IgD-negative memory B cell (primary cell): ENCODE measurements at regions not wholly inside any gene's neighbourhood (a gene's known extent, or its start where the extent isn't known, plus 50 kb on each side); places are given as distances from the start of the nearest gene placed in this dataset.

Experiments used
- H3K27ac Mint-ChIP-seq, 3 donors: one replicate each; pipeline ENCODE4 v1.8.0; 2020 to 2022; ENCODE audit warnings: mild to moderate bottlenecking in 3 of 3, mixed read lengths in 3 of 3, moderate library complexity in 1 of 3
- H3K27me3 Mint-ChIP-seq: one replicate; pipeline ENCODE4 v1.8.0; 2021; ENCODE audit warnings: mixed read lengths
- H3K36me3 Mint-ChIP-seq: one replicate; pipeline ENCODE4 v1.8.0; 2020; ENCODE audit warnings: mild to moderate bottlenecking, mixed read lengths
- H3K4me1 Mint-ChIP-seq, 3 donors: one replicate each; pipeline ENCODE4 v1.8.0; 2020 to 2022; ENCODE audit warnings: mixed read lengths in 3 of 3, mild to moderate bottlenecking in 1 of 3
- H3K4me3 Mint-ChIP-seq, 4 donors: one replicate each; pipeline ENCODE4 v1.8.0; 2020 to 2022; ENCODE audit warnings: mild to moderate bottlenecking in 4 of 4, mixed read lengths in 4 of 4, moderate library complexity in 3 of 4
- H3K9me3 Mint-ChIP-seq, 3 donors: one replicate each; pipeline ENCODE4 v1.8.0; 2020 to 2021; ENCODE audit warnings: mixed read lengths in 3 of 3, mild to moderate bottlenecking in 1 of 3

- H3K4me1 Mint-ChIP-seq = no peaks in the 10 kb centered on the region
- H3K27me3 Mint-ChIP-seq = no peaks in the 10 kb centered on the region
- no peak overlapping the region for H3K27ac Mint-ChIP-seq
- peaks cover 0 to 5% (median 3%) of the 10 kb centered on the region in 3 donors for H3K9me3 Mint-ChIP-seq
- no peak overlapping the region for H3K4me3 Mint-ChIP-seq
- peaks cover 2% of the 10 kb centered on the region for H3K36me3 Mint-ChIP-seq
Measured at GRCh38 chr18:28690100-28690499, 513.2 kb upstream of the CDH2 start.

DNA sequence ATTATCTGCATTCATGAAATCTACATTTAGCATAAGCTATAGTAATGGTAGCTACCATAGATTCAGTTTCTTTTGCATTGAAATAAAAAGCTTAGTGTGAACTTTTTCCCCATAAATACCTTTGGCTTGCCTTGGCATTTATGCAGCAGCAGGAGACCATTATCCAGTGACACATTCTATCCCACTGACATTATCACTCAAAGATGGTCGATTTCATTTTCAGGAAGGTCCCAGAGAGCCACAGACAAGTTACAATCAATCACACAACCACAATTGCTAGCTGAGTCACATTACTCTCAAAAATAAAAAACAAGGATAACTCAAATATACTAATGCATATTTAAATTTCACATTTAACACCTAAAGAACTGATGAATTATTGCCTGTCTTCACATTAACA, 512.7 kb upstream of the CDH2 start:
- no peak overlapping the region for H3K4me3 Mint-ChIP-seq
- H3K9me3 Mint-ChIP-seq = peaks cover under 1 to 5% (median 3%) of the 10 kb centered on the region in 3 donors
- H3K36me3 Mint-ChIP-seq = peaks cover 2% of the 10 kb centered on the region
- no peaks in the 10 kb centered on the region for H3K27me3 Mint-ChIP-seq
- H3K27ac Mint-ChIP-seq = no peak overlapping the region
- no peaks in the 10 kb centered on the region for H3K4me1 Mint-ChIP-seq

- Mint-ChIP-seq H3K4me3 (no peak overlapping the region), H3K36me3 (no peaks in the 10 kb centered on the region), H3K4me1 (no peaks in the 10 kb centered on the region), H3K27ac (peak overlapping the region in 1 of 3 donors; percentile 9), H3K27me3 (no peaks in the 10 kb centered on the region), H3K9me3 (peaks cover 0 to 6% (median 3%) of the 10 kb centered on the region in 3 donors)
Measured at GRCh38 chr18:28684746-28685355, 507.9 kb upstream of the CDH2 start.

DNA sequence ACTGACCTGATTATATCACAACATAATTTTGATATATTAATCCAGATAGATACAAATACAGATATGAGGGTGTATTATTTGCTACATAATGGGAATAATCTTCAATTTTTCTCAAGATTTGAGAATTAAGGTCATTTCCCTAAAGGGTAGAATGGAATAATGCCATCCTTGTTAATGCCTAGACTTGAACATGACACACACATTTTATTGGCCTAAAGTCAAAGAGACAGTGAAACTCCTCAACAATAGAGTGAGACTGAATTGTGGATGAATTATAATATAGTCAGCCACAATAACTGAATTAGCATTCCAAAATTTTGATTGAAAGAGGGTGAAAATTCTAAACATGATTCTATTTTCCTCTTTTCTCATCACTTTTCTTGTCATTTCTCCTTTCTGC, 506.0 kb upstream of the CDH2 start:
- Mint-ChIP-seq H3K27ac (no peak overlapping the region), H3K36me3 (no peaks in the 10 kb centered on the region), H3K4me1 (peaks cover 0 to 1% (median 0%) of the 10 kb centered on the region in 3 donors)

DNA sequence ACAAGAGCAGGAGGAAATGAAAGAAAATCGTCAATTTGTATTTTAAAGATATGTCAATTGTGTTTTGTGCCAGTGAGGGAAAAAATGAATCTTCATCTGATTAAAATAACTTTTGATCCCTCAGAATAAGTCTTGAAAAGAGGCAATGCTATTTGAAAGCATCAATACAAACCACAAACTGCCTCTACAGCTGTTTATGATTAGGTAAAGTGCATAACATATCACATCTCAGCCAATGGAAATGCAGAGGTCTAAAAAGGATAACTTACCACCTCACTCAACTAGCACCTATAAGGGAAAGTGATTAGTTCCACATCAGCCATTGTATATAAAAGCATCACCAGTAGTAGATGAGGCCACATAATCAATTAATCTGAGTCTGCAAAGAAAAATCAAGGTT, 492.2 kb upstream of the CDH2 start:
- H3K27me3 Mint-ChIP-seq = no peaks in the 10 kb centered on the region
- H3K9me3 Mint-ChIP-seq = peaks cover 2 to 11% (median 6%) of the 10 kb centered on the region in 3 donors
- no peak overlapping the region for H3K27ac Mint-ChIP-seq

More for the DNA sequence above, 506.0 kb upstream of the CDH2 start:
- H3K27me3 Mint-ChIP-seq = no peaks in the 10 kb centered on the region
- no peak overlapping the region for H3K4me3 Mint-ChIP-seq
- peaks cover 2 to 9% (median 3%) of the 10 kb centered on the region in 3 donors for H3K9me3 Mint-ChIP-seq

GRCh38 chr18:28666216-28666615, 489.3 kb upstream of the CDH2 start:
- Mint-ChIP-seq H3K4me1 (no peaks in the 10 kb centered on the region), H3K4me3 (no peak overlapping the region)

More for the DNA sequence above, 492.2 kb upstream of the CDH2 start:
- H3K4me1 Mint-ChIP-seq = no peaks in the 10 kb centered on the region
- H3K36me3 Mint-ChIP-seq = no peaks in the 10 kb centered on the region
- H3K4me3 Mint-ChIP-seq = no peak overlapping the region

GRCh38 chr18:28657961-28658360, 481.0 kb upstream of the CDH2 start:
- Mint-ChIP-seq H3K27me3 (no peaks in the 10 kb centered on the region), H3K4me1 (no peaks in the 10 kb centered on the region), H3K4me3 (no peak overlapping the region), H3K36me3 (no peaks in the 10 kb centered on the region), H3K27ac (no peak overlapping the region), H3K9me3 (peaks cover 5 to 11% (median 6%) of the 10 kb centered on the region in 3 donors)

More at GRCh38 chr18:28666216-28666615, 489.3 kb upstream of the CDH2 start:
- H3K27me3 Mint-ChIP-seq = no peaks in the 10 kb centered on the region
- peaks cover 0 to 11% (median 6%) of the 10 kb centered on the region in 3 donors for H3K9me3 Mint-ChIP-seq
- no peaks in the 10 kb centered on the region for H3K36me3 Mint-ChIP-seq
- no peak overlapping the region for H3K27ac Mint-ChIP-seq

GRCh38 chr18:28652654-28653053, 475.7 kb upstream of the CDH2 start:
- Mint-ChIP-seq H3K27ac (no peak overlapping the region), H3K9me3 (peaks cover 6 to 16% (median 7%) of the 10 kb centered on the region in 3 donors), H3K4me1 (no peaks in the 10 kb centered on the region), H3K27me3 (no peaks in the 10 kb centered on the region), H3K4me3 (no peak overlapping the region), H3K36me3 (no peaks in the 10 kb centered on the region)

GRCh38 chr18:28651298-28651697, 474.4 kb upstream of the CDH2 start:
- no peak overlapping the region for H3K27ac Mint-ChIP-seq
- H3K9me3 Mint-ChIP-seq = peaks cover 6 to 16% (median 7%) of the 10 kb centered on the region in 3 donors
- H3K36me3 Mint-ChIP-seq = no peaks in the 10 kb centered on the region
- H3K4me3 Mint-ChIP-seq = no peak overlapping the region
- H3K4me1 Mint-ChIP-seq = no peaks in the 10 kb centered on the region
- H3K27me3 Mint-ChIP-seq = no peaks in the 10 kb centered on the region

DNA sequence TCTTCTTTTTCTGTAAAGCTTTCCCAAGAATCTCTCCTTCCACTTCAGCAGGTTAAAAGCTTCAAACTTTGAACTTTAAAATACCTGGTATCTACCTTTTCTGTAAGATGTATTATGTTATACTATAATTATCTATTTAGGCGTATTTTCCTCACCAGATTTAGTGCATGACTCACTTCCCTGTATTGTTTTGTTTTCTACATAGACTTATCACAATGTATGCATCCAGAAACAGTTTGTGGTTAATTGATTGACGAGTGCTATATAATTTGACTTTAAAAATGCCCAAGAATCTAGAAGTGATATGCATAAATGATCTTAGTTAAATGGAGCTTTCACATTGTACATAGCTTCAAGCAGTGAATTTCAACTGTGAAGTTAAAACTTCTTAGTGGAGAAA, 473.9 kb upstream of the CDH2 start:
- Mint-ChIP-seq H3K4me1 (no peaks in the 10 kb centered on the region), H3K9me3 (peaks cover 6 to 16% (median 7%) of the 10 kb centered on the region in 3 donors), H3K4me3 (no peak overlapping the region), H3K36me3 (no peaks in the 10 kb centered on the region), H3K27me3 (no peaks in the 10 kb centered on the region), H3K27ac (no peak overlapping the region)

- no peak overlapping the region for H3K27ac Mint-ChIP-seq
- no peaks in the 10 kb centered on the region for H3K36me3 Mint-ChIP-seq
- H3K4me1 Mint-ChIP-seq = no peaks in the 10 kb centered on the region
- no peak overlapping the region for H3K4me3 Mint-ChIP-seq
- H3K27me3 Mint-ChIP-seq = no peaks in the 10 kb centered on the region
- H3K9me3 Mint-ChIP-seq = peaks cover 5 to 16% (median 8%) of the 10 kb centered on the region in 3 donors
Measured at GRCh38 chr18:28647961-28648360, 471.0 kb upstream of the CDH2 start.

- H3K36me3 Mint-ChIP-seq = peaks cover 2% of the 10 kb centered on the region
- H3K9me3 Mint-ChIP-seq = peaks cover 2 to 36% (median 9%) of the 10 kb centered on the region in 3 donors
- H3K27ac Mint-ChIP-seq = no peak overlapping the region
- peak overlapping the region in 1 of 4 donors; percentile 6 for H3K4me3 Mint-ChIP-seq
- H3K4me1 Mint-ChIP-seq = peaks cover 0 to 2% (median 0%) of the 10 kb centered on the region in 3 donors
- no peaks in the 10 kb centered on the region for H3K27me3 Mint-ChIP-seq
Measured at GRCh38 chr18:28637897-28638296, 461.0 kb upstream of the CDH2 start.

DNA sequence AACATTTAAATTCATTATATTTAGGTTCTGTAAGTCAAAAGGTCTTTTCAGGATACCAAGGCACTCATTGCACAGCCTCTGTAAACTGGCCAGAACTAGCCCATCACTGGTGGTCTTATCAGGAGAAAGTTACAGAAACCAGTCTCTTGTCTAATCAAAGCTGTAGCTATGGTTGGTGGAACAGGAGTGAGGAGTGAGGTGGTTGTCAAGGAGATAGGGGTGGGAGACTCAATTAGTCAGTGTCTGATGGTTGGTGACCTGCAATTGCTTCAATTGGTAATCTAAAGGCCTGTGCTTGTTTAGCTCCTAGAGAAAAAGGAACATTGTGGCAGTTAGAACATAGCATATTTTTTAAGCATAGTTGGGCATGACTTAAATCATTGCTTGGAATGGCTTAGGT, 458.6 kb upstream of the CDH2 start:
- Mint-ChIP-seq H3K27me3 (no peaks in the 10 kb centered on the region), H3K27ac (no peak overlapping the region), H3K9me3 (peaks cover 2 to 51% (median 9%) of the 10 kb centered on the region in 3 donors), H3K4me1 (no peaks in the 10 kb centered on the region), H3K36me3 (peaks cover 2% of the 10 kb centered on the region), H3K4me3 (no peak overlapping the region)

GRCh38 chr18:28626756-28627155, 449.8 kb upstream of the CDH2 start:
- H3K4me3 Mint-ChIP-seq = no peak overlapping the region

GRCh38 chr18:28607991-28608390, 431.1 kb upstream of the CDH2 start:
- Mint-ChIP-seq H3K36me3 (peaks cover 2% of the 10 kb centered on the region), H3K27ac (no peak overlapping the region), H3K4me1 (no peaks in the 10 kb centered on the region), H3K4me3 (no peak overlapping the region), H3K9me3 (peaks cover 0 to 19% (median 0%) of the 10 kb centered on the region in 3 donors), H3K27me3 (no peaks in the 10 kb centered on the region)

More at GRCh38 chr18:28626756-28627155, 449.8 kb upstream of the CDH2 start:
- H3K9me3 Mint-ChIP-seq = peaks cover 0 to 16% (median 3%) of the 10 kb centered on the region in 3 donors
- no peak overlapping the region for H3K27ac Mint-ChIP-seq
- no peaks in the 10 kb centered on the region for H3K4me1 Mint-ChIP-seq
- no peaks in the 10 kb centered on the region for H3K36me3 Mint-ChIP-seq
- H3K27me3 Mint-ChIP-seq = no peaks in the 10 kb centered on the region

GRCh38 chr18:28606686-28607085, 429.8 kb upstream of the CDH2 start:
- peaks cover 0 to 22% (median 0%) of the 10 kb centered on the region in 3 donors for H3K9me3 Mint-ChIP-seq
- peaks cover 2% of the 10 kb centered on the region for H3K36me3 Mint-ChIP-seq
- no peaks in the 10 kb centered on the region for H3K27me3 Mint-ChIP-seq
- H3K4me1 Mint-ChIP-seq = no peaks in the 10 kb centered on the region
- no peak overlapping the region for H3K27ac Mint-ChIP-seq
- H3K4me3 Mint-ChIP-seq = no peak overlapping the region
